Cardiac fibroblast (primary cell): ENCODE measurements at regions not wholly inside any gene's neighbourhood (a gene's known extent, or its start where the extent isn't known, plus 50 kb on each side); places are given as distances from the start of the nearest gene placed in this dataset.

Experiments used
- DNase-seq, 2 donors: peaks; one replicate each; pipeline versions ENCODE4 v3.0.0 to v3.0.0-alpha.2; 2010; ENCODE audit warnings: low read depth in 2 of 2
- H3K4me3 ChIP-seq, 2 donors: replicated peaks in 1 of 2; 1 replicate in 1 of 2; 2 replicates in 1 of 2; pipeline ENCODE4 v1.5.1; 2011; ENCODE audit warnings: low read depth in 2 of 2, low read length in 2 of 2, mild to moderate bottlenecking in 2 of 2, moderate library complexity in 1 of 2
- TF ChIP-seq, protein P1 (sequence below): IDR thresholded peaks from one replicate; pipeline ENCODE4 v1.5.1; 2011; ENCODE audit warnings: low read depth, mild to moderate bottlenecking, low read length, inconsistent platforms

DNA sequence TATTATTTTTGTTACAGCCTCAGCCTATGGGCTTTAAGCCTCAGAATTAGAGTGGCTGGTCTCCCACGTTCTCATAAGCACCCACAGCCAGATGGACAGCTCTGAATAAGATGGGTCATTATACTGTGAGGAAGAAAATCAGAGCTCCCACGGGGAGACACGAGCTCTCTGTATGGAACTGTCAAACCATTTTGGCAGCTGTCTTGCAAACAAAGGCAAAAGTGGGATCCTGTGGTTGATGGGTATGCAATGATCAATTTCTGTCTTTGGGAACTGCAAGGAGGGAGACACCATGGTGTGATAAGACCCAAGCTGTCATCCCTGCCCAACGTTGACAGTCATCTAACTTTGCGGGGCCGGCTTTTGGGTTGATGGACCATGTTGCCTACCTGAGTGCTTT lies 614.3 kb downstream of the TYW1 start:
- no peak for DNase-seq
- no peak overlapping the region for H3K4me3 ChIP-seq
- TF ChIP-seq, protein P1, sequence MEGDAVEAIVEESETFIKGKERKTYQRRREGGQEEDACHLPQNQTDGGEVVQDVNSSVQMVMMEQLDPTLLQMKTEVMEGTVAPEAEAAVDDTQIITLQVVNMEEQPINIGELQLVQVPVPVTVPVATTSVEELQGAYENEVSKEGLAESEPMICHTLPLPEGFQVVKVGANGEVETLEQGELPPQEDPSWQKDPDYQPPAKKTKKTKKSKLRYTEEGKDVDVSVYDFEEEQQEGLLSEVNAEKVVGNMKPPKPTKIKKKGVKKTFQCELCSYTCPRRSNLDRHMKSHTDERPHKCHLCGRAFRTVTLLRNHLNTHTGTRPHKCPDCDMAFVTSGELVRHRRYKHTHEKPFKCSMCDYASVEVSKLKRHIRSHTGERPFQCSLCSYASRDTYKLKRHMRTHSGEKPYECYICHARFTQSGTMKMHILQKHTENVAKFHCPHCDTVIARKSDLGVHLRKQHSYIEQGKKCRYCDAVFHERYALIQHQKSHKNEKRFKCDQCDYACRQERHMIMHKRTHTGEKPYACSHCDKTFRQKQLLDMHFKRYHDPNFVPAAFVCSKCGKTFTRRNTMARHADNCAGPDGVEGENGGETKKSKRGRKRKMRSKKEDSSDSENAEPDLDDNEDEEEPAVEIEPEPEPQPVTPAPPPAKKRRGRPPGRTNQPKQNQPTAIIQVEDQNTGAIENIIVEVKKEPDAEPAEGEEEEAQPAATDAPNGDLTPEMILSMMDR, result no peak

DNA sequence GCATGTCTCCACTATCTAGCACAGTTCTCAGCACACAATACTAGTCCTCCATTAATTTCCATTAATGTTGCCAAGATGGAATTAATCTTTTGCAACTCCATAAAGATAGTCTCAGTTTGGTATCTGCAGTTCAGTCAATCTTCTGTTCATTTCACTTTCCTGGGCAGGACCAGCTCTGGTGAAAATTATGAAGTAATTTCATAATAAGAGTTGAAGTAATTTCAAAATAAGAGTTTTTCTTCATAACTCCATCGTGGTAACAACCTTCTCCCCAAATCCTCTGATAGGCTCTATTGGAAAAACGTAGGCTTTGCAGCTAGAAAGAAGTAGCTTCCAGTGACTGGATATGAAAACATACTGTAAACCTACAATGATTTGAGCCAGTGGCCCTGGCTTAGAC lies 618.2 kb downstream of the TYW1 start:
- TF ChIP-seq, protein P1, result no peak
- no peak for DNase-seq
- no peak overlapping the region for H3K4me3 ChIP-seq

DNA sequence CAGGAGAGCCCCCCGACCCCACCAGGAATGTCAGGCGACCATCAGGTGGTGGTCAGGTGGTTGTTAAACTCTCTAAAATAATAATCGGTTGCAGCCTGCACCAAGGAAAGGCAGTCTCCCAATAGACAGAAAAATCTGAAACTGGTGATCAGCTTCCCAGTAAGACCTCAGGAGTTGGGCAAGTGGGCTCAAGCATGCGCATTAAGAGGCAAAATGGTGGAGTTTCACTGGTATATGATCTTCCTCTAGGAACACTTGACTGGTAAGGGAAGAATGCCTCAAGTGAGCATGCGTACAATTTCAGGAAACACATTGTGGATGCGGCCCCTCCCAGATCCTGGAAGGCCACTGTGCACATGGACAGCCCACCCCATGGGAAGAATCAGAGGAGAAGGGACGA lies 619.9 kb downstream of the TYW1 start:
- TF ChIP-seq, protein P1, result no peak
- DNase-seq, result no peak
- no peak overlapping the region for H3K4me3 ChIP-seq

DNA sequence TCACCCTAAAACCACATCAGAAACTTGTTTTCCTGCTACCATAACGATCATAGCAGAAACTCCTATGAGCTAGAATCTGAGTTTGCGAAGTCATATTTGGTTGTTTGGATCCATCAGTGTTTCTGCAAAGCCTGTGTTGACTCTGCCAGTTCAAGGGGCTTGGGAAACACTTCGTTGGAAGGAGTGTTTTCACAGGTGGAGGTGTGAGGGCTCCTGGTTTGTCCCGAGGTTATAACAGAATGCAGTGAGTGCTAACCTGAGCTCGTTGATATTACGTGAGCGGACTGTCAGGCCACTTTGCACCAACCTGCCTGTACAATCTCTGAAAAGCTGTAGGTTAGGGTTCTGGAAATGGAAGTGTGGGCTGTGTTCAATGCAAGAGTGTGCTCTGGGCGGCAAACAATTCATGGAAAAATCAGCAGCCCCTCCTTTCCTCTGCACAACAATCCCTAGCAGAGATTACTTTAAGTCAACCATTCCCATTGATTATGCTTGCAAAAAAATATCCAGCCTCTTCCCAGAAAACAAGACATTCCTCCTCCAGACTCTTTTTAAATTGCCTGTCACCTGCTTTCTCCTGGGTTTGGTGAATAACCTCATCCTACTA lies 622.0 kb downstream of the TYW1 start:
- no peak overlapping the region for H3K4me3 ChIP-seq
- DNase-seq, result no peak
- TF ChIP-seq, protein P1, result no peak

DNA sequence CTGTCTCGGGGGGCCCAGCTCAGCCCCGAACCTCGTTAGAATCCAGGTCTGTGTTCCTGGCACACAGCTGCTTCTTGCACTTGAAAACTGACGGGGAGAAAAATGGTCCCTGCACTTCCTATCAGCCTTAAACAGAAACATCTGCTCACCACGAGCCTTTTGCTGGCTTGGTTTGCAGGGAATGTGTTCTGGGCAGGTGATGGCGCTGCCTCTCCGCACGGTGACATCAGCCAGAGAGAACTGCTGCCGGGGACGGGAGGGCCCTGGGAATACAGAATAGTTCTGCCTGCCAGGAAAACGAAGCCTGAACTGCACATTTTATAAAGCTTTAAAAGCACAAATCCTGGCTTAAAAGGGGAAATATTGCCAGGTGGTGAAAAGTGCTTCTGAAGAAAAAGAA lies 622.5 kb downstream of the TYW1 start:
- TF ChIP-seq, protein P1, result no peak
- H3K4me3 ChIP-seq, result no peak overlapping the region
- DNase-seq, result peak in 1 of 2 donors; percentile 6

DNA sequence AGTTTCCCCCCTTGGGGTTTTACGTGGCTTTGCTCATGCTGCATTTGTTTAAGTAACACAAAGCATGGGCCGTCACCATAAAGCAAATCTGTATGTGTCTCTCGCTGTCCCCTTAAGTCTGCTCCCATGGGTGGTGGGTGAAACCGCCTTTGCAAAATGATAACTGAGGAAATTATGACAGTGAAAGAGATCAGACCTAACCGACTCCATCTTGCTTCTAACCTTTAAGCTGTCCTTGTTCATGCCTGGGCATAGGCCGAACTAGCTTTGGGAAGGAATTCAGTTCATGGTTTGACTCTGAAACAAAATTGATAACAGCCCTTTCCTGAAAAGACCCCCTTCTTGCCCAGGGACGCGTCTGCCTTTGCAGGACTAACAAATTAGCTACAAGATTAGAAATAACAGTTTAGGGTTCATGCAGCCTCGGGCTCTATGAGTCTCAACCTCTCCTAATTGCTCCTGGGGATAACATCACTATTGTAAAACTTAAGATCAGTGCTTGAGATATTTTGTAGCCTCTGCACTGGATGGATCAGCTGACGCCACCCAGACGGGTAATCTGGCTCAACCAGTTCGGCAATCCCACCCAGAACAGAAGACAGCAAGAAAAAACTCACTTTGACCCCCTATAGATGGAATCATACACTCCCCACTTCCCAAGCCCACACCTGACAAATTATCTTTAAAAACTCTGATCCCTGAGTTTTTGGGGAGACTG lies 623.7 kb downstream of the TYW1 start:
- TF ChIP-seq, protein P1, result no peak
- DNase-seq, result no peak
- H3K4me3 ChIP-seq, result no peak overlapping the region
